Fibroblast of lung (primary cell): ENCODE measurements at regions not wholly inside any gene's neighbourhood (a gene's known extent, or its start where the extent isn't known, plus 50 kb on each side); places are given as distances from the start of the nearest gene placed in this dataset.

Experiments used
- CTCF ChIP-seq, 2 donors: IDR thresholded peaks in 1 of 2; conservative IDR thresholded peaks in 1 of 2; 1 replicate in 1 of 2; 2 replicates in 1 of 2; pipeline ENCODE4 v1.5.1; 2011 to 2012; ENCODE audit warnings: low read length in 2 of 2, control low read depth in 1 of 2, inconsistent platforms in 1 of 2, low read depth in 1 of 2, mild to moderate bottlenecking in 1 of 2
- EZH2 ChIP-seq: IDR thresholded peaks from 2 replicates; pipeline ENCODE4 v1.5.1; 2012; ENCODE audit warnings: low read length, control low read depth, mild to moderate bottlenecking; ENCODE audit errors: missing control alignments

GRCh38 chr2:195543063-195543462 is 114.0 kb upstream of the SLC39A10 start:
- TF ChIP-seq CTCF (conservative IDR thresholded peaks at IDR 0.05 in 1 of 2, IDR thresholded peaks at IDR 0.05 in 1 of 2; ENCODE audit: low read depth in 1 of 2, low read length in 2 of 2) (no peak), EZH2 (no peak)
